PFSK-1 (cell line): ENCODE measurements at regions not wholly inside any gene's neighbourhood (a gene's known extent, or its start where the extent isn't known, plus 50 kb on each side); places are given as distances from the start of the nearest gene placed in this dataset.

ENCODE experiments used
- FOXP2 ChIP-seq: optimal IDR thresholded peaks from 2 replicates; pipeline ENCODE3; 2011; ENCODE audit warnings: borderline replicate concordance, control low read depth, inconsistent platforms; ENCODE audit not compliant: insufficient read depth; ENCODE audit errors: extremely low read length, extremely low read depth
- POLR2AphosphoS5 ChIP-seq: IDR thresholded peaks from 2 replicates; pipeline ENCODE4 v1.6.1; 2012; ENCODE audit warnings: low read depth, mild to moderate bottlenecking, control low read depth, low read length, moderate library complexity
- REST ChIP-seq, 2 experiments: IDR thresholded peaks; 2 replicates each; pipeline versions ENCODE4 v1.6.1 to v1.8.0; 2011 to 2012; ENCODE audit warnings: low read depth in 2 of 2, low read length in 2 of 2, control low read depth in 1 of 2, inconsistent platforms in 1 of 2, mild to moderate bottlenecking in 1 of 2, moderate library complexity in 1 of 2; ENCODE audit not compliant: insufficient read depth in 1 of 2
- SIN3A ChIP-seq: IDR thresholded peaks from 2 replicates; pipeline ENCODE4 v1.6.1; 2012; ENCODE audit warnings: mild to moderate bottlenecking, low read length, moderate library complexity, borderline replicate concordance; ENCODE audit not compliant: insufficient read depth
- TAF1 ChIP-seq: IDR thresholded peaks from 2 replicates; pipeline ENCODE4 v1.6.1; 2012; ENCODE audit warnings: low read length, control low read depth, borderline replicate concordance; ENCODE audit not compliant: insufficient read depth

DNA sequence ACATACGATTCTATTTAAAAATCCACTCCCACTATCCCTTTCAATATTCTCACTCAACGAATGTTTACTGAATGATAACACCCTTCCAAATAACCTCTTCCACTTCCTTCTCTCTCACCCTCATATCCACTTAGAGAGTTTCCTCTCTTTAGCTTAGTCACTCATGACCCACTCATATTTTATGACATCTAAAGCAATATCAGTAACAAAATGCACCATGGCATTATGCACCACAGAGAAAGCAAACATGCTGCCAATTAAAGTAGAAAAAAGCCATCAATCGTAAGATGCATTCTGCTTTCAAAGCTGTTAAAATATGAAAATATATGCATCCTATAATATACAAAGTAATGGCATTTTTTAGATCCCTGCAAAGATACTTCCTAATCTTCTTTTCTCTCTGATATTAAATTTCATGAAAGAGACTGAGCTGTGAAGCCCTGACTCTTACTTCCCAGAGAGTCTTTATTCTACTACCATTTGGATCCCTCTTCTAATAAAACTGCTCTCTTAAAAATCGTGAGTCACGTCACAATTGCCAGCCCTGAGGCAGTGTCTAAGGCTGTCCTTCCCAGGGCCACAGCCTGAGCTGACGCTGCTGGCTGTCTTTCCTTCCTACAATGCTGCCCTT lies 283.0 kb upstream of the KLF6 start:
- TF ChIP-seq TAF1 = no peak
- no peak for TF ChIP-seq POLR2AphosphoS5
- no peak for TF ChIP-seq SIN3A

DNA sequence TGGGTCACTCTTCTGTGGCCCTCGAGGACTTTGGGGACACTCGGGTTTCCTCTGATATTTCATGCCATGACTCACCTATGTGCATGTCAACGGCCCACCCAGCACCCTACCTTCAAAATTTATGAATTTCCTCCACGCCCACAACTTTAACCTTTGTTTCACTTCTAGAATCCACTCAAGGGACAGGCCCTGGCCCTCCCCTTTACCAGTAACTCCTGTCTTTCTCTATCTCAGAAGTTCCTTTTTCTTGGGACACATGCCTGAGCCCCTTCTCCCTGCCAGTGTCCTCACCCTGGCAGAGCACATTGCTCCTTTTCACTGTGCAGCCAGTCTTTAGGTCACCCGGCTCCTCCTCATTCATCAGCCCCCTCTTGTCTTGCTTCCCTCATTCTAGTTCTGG lies 282.5 kb upstream of the KLF6 start:
- TF ChIP-seq POLR2AphosphoS5 (no peak), REST (IDR thresholded peaks at IDR 0.05; ENCODE audit: insufficient read depth in 1 of 2, low read depth in 2 of 2, low read length in 2 of 2) (no peak), FOXP2 (no peak), TAF1 (no peak), SIN3A (no peak)

- TF ChIP-seq POLR2AphosphoS5 (no peak), SIN3A (no peak), REST (IDR thresholded peaks at IDR 0.05; ENCODE audit: insufficient read depth in 1 of 2, low read depth in 2 of 2, low read length in 2 of 2) (no peak), TAF1 (no peak), FOXP2 (no peak)
Observed at GRCh38 chr10:4066581-4067390, 281.8 kb upstream of the KLF6 start.

DNA sequence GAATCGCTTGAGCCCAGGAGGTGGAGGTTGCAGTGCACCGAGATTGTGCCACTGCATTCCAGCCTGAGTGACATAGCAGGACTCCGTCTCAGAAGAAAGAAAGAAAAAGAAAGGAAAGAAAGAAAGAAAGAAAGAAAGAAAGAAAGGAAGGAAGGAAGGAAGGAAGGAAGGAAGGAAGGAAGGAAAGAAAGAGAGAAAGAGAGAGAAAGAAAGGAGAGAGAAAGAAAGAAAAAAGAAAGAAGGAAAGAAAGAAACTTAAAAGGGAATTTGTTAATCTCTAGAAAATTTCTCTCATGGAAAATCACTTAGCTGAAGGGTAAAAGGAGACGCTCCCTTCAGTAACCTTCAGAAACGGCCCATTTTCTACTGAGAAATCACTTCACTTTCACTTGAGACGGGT lies 279.5 kb upstream of the KLF6 start:
- TF ChIP-seq TAF1 (no peak), POLR2AphosphoS5 (no peak), FOXP2 (no peak), SIN3A (no peak), REST (IDR thresholded peaks at IDR 0.05; ENCODE audit: insufficient read depth in 1 of 2, low read depth in 2 of 2, low read length in 2 of 2) (no peak)

GRCh38 chr10:4063717-4064116 lies 278.7 kb upstream of the KLF6 start:
- TF ChIP-seq FOXP2 = no peak
- TF ChIP-seq SIN3A = no peak
- no peak for TF ChIP-seq POLR2AphosphoS5
- TF ChIP-seq REST (IDR thresholded peaks at IDR 0.05; ENCODE audit: insufficient read depth in 1 of 2, low read depth in 2 of 2, low read length in 2 of 2) = no peak
- no peak for TF ChIP-seq TAF1
